HG03521 (cell line): ENCODE measurements at regions not wholly inside any gene's neighbourhood (a gene's known extent, or its start where the extent isn't known, plus 50 kb on each side); places are given as distances from the start of the nearest gene placed in this dataset.

Experiments
- ATAC-seq: cut with Tn5 transposase; IDR thresholded peaks from one replicate; pipeline ENCODE4 v1.9.1; 2021; ENCODE audit warnings: mild to moderate bottlenecking, moderate library complexity; ENCODE audit not compliant: unreplicated experiment

- no peak for ATAC-seq
Measured at GRCh38 chr2:14826518-14826917, 194.0 kb downstream of the LRATD1 start.

GRCh38 chr2:14827226-14828023 is 194.9 kb downstream of the LRATD1 start:
- no peak for ATAC-seq

GRCh38 chr2:14828223-14828622 is 195.7 kb downstream of the LRATD1 start:
- ATAC-seq: no peak

GRCh38 chr2:14828968-14829367 is 196.5 kb downstream of the LRATD1 start:
- no peak for ATAC-seq

GRCh38 chr2:14831458-14831857 is 198.9 kb downstream of the LRATD1 start:
- no peak for ATAC-seq

GRCh38 chr2:14843507-14844204 is 211.1 kb downstream of the LRATD1 start:
- no peak for ATAC-seq

GRCh38 chr2:14855751-14856150 is 223.2 kb downstream of the LRATD1 start:
- ATAC-seq: no peak

- no peak for ATAC-seq
Measured at GRCh38 chr2:14861181-14861580, 228.7 kb downstream of the LRATD1 start.

- ATAC-seq: no peak
Measured at GRCh38 chr2:14866736-14867352, 234.3 kb downstream of the LRATD1 start.

GRCh38 chr2:14867853-14868252 is 235.3 kb downstream of the LRATD1 start:
- ATAC-seq: no peak

- ATAC-seq: no peak
Measured at GRCh38 chr2:14872779-14873325, 240.3 kb downstream of the LRATD1 start.

GRCh38 chr2:14881651-14882327 is 249.3 kb downstream of the LRATD1 start:
- no peak for ATAC-seq

- no peak for ATAC-seq
Measured at GRCh38 chr2:14884651-14885050, 252.1 kb downstream of the LRATD1 start.

GRCh38 chr2:14891546-14891945 is 259.0 kb downstream of the LRATD1 start:
- no peak for ATAC-seq

GRCh38 chr2:14896330-14897030 is 264.0 kb downstream of the LRATD1 start:
- ATAC-seq: no peak

- ATAC-seq: no peak
Measured at GRCh38 chr2:14899621-14900414, 267.3 kb downstream of the LRATD1 start.

GRCh38 chr2:14901737-14902136 is 269.2 kb downstream of the LRATD1 start:
- ATAC-seq: no peak

- no peak for ATAC-seq
Measured at GRCh38 chr2:14902953-14903352, 270.4 kb downstream of the LRATD1 start.

- ATAC-seq: peak; percentile 98
Measured at GRCh38 chr2:14903709-14904374, 271.3 kb downstream of the LRATD1 start.
